Activated CD8-positive, alpha-beta memory T cell treated with anti-CD3 and anti-CD28 coated beads, Interleukin-2, amount 50 U/mL, for 1 hour (primary cell): ENCODE measurements at regions not wholly inside any gene's neighbourhood (a gene's known extent, or its start where the extent isn't known, plus 50 kb on each side); places are given as distances from the start of the nearest gene placed in this dataset.

Experiments
- DNase-seq: peaks from one replicate; pipeline ENCODE4 v3.0.0-alpha.2; 2020; ENCODE audit errors: extremely low read depth

DNA sequence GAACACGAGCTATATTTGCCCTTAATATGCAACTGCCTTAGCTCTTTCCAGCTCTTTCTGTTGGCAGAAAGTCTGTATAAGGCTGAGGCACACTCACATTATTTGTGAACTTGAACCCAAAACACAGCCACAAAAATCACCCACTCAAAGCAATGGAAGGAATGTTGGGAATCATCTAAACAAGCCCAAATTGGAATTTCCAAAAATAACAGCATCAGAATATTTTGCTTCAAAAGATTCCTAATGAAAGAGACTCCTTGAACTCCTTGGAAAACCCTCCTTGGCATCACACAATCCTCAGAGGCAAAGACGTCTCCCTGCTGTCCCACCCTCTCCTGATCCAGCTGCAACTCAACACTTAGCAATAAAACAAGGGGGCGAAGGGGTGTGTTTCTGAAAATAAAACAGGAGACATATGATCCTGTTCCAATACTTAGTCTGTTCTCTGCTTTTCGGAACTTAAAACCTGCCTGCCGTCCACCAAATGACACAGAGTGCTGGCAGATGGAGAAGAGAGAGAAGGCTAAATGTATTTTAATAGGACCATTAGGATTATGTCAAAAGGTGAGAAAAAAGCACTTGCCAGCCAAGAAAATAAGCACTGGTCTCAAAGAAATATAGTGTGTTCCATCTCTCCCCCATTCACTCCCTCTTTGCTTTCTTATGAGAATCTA, 320.7 kb upstream of the JARID2 start:
- DNase-seq, result no peak

- no peak for DNase-seq
Observed at GRCh38 chr6:14925699-14926026, 320.2 kb upstream of the JARID2 start.

DNA sequence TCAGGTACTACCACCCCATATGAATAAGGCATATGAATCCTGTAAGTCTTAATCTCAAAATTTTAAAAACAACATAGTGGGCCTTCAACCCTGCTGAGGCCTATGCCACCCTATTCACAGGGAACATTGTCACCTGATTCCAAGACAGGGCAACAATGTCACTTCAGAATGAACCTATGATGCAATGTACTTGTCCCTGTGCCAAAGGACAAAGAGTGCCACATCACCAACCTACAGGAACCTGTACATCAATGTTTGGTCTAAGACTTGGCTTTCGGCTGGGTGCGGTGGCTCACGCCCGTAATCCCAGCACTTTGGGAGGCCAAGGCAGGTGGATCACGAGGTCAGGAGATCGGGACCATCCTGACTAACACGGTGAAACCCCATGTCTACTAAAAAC, 318.5 kb upstream of the JARID2 start:
- DNase-seq, result no peak

DNA sequence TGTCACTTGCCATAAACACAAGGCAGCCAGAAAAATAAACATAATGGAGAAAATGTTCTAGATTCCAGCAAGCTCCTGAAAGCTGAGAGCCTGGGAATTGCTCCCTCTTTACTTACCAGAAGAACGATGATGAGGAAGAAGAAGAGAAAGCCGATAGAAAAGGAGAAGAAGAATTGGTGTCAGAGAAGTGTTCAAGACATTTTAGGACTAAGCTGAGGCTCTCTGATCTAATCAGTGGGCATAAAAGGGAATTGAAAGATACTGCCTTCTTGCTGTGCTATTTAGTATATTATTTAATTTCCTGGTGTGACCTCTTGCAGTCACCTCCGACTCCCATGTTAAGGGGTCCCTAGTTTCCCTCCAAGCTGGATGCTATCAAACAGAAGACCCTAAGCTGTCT, 316.6 kb upstream of the JARID2 start:
- no peak for DNase-seq

DNA sequence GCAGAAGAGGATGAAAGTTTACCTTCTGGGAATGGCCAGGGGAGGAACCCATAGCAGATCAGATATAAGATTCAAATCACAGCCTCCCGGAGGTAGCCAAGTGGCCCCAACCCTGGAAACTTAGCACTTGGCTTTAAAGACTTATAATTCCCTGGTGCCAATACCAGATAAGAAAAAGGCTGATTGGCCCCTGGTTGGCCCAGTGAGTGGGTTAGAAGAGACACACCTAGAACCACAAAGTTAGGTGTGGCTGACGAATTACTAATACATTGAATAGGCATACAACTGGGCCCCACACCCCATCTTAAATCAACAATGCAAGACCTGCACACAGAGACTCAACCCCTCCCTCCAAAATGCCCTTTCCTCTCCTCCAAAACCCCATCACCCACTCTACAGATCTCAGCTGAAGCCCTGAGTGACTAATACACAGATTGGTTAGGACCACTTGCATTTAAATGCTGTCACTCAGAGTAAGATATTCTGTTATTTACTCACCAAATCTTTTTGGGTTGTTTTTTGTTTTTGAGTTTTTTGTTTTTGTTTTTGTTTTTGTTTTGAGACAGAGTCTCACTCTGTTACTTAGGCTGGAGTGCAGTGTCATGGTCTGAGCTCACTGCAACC, 315.4 kb upstream of the JARID2 start:
- DNase-seq, result no peak

GRCh38 chr6:14932485-14933182, 313.2 kb upstream of the JARID2 start:
- no peak for DNase-seq

GRCh38 chr6:14933183-14933544, 312.7 kb upstream of the JARID2 start:
- no peak for DNase-seq

GRCh38 chr6:14934013-14934412, 311.9 kb upstream of the JARID2 start:
- no peak for DNase-seq

DNA sequence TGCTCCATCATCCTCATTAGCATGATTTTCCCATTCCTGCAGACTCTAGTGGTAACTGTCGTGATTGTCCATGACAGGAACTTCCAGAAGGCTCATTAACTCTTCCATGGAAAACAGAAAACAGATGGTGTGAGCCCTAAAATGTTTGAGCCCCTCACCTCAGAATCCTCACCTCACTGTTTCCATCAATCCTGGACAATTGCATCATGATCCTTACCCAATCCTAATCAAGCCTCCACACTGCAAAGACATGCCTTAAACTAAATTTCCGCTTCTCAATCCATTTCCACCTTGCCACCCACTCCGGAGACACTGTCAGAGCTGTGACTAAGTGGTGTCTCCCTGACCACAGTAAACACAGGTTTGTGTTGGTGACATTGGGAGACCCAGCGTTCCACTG, 311.0 kb upstream of the JARID2 start:
- no peak for DNase-seq

DNA sequence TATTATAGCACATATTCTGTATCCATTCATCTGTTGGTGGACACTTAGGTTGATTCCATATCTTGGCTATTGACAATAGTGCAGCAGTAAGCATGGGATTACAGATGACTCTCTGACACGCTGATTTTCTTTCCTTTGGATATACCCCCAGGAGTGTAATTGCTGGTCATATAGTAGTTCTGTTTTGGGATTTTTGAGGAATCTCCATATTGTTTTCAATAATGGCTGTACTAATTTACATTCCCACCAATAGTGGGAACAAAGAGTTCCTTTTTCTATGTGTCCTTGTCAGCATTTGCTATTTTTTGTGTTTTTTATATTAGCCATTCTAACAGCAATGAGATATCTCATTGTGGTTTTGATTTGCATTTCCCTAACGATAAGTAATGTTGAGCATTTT, 309.0 kb upstream of the JARID2 start:
- no peak for DNase-seq

- DNase-seq, result no peak
Observed at GRCh38 chr6:14943116-14943515, 302.8 kb upstream of the JARID2 start.

DNA sequence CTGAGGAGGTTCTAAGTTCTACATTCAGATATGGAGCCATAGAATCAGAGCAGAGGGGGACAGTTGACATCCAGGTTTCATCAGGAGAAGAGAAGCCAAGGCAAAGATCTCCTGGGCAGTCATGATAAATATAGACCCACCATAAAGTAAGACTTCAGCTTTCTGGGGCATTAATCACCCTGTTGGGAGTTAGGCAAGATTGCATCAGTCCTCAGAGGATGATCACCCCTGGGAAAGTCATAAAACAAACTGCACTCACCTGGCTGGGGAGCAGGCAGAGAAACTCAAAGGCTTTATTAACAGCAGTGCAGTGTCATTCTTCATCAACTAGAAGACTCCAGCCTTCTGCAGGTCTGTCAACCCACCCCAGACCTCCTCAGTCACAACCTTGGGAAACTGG, 301.3 kb upstream of the JARID2 start:
- no peak for DNase-seq

GRCh38 chr6:14945461-14946185, 300.2 kb upstream of the JARID2 start:
- DNase-seq, result no peak

- DNase-seq, result no peak
Observed at GRCh38 chr6:14946753-14947152, 299.1 kb upstream of the JARID2 start.

GRCh38 chr6:14948586-14949245, 297.2 kb upstream of the JARID2 start:
- no peak for DNase-seq

GRCh38 chr6:14950103-14950969, 295.5 kb upstream of the JARID2 start:
- no peak for DNase-seq

GRCh38 chr6:14950970-14951276, 294.9 kb upstream of the JARID2 start:
- DNase-seq, result no peak

- DNase-seq, result no peak
Observed at GRCh38 chr6:14951704-14952103, 294.2 kb upstream of the JARID2 start.

- DNase-seq, result no peak
Observed at GRCh38 chr6:14953836-14954235, 292.0 kb upstream of the JARID2 start.

- no peak for DNase-seq
Observed at GRCh38 chr6:14957355-14958059, 288.4 kb upstream of the JARID2 start.
